ENCODE measurements at regions not wholly inside any gene's neighbourhood (a gene's known extent, or its start where the extent isn't known, plus 50 kb on each side); places are given as distances from the start of the nearest gene placed in this dataset.

DNA sequence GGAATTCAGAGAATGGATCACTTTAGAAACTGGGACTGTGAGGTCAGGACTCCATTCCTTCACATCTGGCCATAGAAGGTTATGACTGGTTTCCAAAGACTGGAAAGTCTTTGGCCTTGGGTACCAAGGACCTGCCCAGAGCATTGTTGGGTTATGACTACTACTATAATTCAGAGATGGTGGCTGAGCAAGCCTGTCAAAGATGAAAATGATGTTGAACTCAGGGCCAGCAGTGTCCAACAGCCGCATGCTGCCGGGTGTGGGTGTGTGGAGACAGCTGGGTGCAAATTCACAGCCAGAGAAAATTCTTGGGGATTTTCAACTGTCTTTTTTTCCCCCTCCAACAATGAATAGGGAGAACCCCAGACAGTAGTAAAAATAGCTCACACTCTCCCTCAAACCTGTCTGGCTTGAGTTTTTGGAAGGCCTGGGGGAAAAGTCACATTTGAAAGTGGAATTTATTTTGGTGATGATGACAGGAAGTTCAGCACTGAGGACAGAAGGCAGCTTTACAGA, 166.8 kb upstream of the NCAM1 start:
- TF ChIP-seq, protein P1, sequence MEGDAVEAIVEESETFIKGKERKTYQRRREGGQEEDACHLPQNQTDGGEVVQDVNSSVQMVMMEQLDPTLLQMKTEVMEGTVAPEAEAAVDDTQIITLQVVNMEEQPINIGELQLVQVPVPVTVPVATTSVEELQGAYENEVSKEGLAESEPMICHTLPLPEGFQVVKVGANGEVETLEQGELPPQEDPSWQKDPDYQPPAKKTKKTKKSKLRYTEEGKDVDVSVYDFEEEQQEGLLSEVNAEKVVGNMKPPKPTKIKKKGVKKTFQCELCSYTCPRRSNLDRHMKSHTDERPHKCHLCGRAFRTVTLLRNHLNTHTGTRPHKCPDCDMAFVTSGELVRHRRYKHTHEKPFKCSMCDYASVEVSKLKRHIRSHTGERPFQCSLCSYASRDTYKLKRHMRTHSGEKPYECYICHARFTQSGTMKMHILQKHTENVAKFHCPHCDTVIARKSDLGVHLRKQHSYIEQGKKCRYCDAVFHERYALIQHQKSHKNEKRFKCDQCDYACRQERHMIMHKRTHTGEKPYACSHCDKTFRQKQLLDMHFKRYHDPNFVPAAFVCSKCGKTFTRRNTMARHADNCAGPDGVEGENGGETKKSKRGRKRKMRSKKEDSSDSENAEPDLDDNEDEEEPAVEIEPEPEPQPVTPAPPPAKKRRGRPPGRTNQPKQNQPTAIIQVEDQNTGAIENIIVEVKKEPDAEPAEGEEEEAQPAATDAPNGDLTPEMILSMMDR (IDR thresholded peaks at IDR 0.05; ENCODE audit: low read depth, low read length, missing input control): no peak
- TF ChIP-seq, protein P2, sequence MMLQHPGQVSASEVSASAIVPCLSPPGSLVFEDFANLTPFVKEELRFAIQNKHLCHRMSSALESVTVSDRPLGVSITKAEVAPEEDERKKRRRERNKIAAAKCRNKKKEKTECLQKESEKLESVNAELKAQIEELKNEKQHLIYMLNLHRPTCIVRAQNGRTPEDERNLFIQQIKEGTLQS (IDR thresholded peaks at IDR 0.05): no peak
- TF ChIP-seq RAD21 (IDR thresholded peaks at IDR 0.05) (no peak), EGR1 (IDR thresholded peaks at IDR 0.05; ENCODE audit: low read depth in 2 of 2) (no peak), YY1 (IDR thresholded peaks at IDR 0.05) (no peak), SP1 (IDR thresholded peaks at IDR 0.05) (no peak)

Data from liver (tissue), 3 donors.